Stimulated activated CD4-positive, alpha-beta T cell treated with anti-CD3 and anti-CD28 coated beads, Interleukin-2, amount 100 ng/mL, for 24 hours (primary cell): ENCODE measurements at regions not wholly inside any gene's neighbourhood (a gene's known extent, or its start where the extent isn't known, plus 50 kb on each side); places are given as distances from the start of the nearest gene placed in this dataset.
"Not testable (repeated sequence)": the region's sequence is repeated elsewhere in the genome, so short reads cannot be mapped to it uniquely, and the experiment has no call there.

Source experiments
- DNase-seq, 2 donors: peaks; one replicate each; pipeline ENCODE4 v3.0.0-alpha.2; 2020

DNA sequence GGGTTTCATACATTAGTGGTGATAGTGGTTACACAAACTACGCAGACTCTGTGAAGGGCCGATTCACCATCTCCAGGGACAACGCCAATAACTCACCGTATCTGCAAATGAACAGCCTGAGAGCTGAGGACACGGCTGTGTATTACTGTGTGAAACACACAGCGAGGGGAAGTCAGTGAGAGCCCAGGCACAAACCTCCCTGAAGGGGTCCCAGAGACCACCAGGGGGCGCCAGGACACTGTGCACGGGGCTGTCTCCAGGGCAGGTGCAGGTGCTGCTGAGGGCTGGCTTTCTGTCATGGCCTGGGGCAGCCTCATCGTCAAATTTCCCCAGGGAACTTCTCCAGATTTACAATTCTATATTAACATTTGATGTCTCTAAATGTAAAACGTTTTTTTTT lies 184.6 kb upstream of the TP53TG3C start:
- DNase-seq = peak; percentile 40 to 71

DNA sequence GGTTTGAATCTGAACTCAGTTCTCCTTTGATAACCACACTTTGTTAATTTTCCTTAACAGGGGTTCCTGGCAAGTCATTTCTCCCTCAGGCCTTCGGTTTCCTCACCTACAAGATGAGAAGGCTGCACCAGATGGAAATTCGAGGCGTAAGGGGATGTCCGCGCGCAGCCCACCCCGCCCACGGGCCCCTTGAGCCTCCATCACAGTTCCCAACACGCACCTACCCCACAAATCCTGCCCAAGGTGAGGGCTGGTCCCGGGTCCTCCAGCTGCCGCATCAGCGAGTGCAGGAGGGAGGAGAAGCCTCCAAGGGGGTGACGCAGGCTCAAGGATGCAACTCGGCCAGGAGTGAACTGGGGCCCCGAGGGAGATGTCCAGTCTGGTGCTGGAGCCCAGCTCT lies 166.9 kb upstream of the TP53TG3C start:
- not testable (repeated sequence) for DNase-seq

DNA sequence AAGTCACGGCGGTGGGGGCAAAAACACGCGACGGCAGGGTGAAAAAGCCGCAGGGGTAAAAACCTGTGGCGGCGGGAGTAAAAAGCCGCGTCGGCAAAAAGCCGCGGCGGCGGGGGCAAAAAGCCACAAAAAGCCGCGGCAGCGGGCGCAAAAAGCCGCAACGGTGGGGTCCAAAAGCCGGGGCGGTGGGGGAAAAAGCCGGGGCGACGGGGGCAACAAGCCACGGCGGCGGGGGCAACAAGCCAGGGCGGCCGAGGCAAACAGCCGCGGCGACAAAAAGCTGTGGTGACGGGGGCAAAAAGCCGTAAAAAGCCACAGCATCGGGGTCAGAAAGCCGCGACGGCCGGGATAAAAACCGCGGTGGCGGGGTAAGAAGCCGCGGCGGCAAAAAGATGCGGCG lies 166.1 kb upstream of the TP53TG3C start:
- not testable (repeated sequence) for DNase-seq

DNA sequence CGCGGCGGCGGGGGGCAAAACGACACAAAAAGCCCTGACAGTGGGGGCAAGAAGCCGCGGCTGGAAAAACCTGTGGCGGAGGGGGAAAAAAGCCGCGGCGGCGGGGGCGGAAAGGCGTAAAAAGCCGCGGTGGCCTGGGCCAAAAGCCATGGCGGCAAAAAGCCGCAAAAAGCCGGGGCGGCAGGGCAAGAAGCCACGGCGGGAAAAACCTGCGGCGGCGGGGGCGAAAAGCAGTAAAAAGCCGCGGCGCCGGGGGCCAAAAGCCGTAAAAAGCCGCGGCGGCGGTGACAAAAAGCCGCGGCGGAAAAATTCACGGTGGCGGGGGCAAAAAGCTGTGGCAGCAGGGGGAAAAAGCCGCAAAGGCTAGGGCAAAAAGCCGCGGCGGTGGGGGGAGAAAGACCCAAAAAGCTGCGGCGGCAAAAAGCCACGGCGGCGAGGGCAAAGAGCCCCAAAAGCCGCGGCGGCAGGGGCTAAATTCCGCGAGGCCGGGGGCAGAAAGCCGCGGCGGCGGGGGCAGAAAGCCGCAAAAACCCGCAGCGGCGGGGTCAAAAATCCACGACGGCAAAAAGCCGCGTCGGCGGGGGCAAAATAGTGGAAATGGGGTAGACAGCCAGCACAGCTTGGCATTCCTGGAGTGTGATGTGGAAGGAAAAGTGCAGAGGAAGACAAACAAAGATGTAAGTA lies 165.2 kb upstream of the TP53TG3C start:
- peak in 1 of 2 donors; percentile 28 for DNase-seq

DNA sequence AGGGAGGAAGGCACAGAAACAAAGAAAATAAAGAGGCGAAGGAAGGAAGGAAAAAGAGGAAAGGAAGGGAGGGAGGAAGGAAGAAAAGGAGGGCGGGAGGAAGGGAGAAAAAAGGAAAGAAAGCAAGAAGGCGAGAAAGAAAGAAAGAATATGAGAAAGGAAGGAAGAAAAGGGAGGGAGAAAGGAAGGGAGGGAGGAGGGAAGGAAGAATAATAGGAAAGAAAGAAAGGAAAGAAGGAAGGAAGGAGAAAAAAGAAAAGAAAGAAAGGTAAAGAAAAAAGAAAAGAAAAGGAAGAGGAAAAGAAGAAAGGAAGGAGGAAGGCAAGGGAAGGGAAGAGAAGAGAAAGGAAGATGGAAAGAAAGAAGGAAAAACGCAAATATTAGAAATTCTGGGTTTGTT lies 145.2 kb upstream of the TP53TG3C start:
- not testable (repeated sequence) for DNase-seq

DNA sequence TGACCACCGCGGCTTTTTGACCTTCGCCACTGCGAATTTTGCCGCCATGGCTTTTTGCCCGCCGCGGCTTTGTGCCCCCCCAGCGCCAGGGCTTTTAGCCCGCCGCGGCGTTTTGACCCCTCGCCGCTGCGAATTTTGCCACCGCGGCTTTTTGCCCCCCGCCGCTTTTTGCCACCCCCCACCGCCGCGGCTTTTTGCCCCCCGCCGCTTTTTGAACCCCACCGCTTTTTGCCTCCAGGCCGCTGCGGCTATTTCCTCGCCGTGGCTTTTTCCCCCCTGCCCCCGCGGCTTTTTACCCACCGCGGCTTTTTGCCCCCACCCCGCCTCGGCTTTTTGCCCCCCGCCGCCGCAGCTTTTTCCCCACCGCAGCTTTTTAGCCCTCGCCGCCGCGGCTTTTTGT lies 134.8 kb upstream of the TP53TG3C start:
- DNase-seq = no peak

DNA sequence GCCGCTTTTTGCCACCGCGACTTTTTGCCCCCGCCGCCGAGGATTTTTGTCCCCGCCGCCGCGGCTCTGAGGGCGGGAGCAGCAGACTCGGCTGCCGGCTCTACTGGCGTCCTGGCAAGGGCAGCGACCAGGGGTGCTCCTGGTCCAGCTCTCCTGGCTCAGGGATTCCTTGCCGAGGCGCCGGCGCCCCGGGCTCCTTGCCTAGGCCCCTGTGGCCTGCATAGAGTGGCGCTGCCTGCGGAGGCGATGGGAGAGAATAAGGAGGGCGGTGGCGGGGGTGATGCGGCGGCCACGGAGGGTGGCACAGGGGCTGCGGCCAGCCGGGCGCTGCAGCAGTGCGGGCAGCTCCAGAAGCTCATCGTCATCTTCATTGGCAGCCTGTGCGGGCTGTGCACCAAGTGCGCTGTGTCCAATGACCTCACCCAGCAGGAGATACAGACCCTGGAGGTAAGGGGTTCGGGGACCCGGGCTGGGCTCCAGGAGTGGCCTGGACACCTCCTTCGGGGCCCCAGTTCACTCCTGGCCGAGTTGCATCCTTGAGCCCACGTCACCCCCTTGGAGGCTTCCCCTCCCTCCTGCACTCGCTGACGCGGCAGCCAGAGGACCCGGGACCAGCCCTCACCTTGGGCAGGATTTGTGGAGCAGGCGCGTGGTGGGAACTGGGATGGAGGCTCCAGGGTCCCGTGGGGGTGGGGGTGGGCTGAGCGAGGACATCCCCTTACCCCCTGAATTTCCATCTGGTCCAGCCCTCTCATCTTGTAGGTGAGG lies 134.2 kb upstream of the TP53TG3C start:
- DNase-seq = not testable (repeated sequence)

DNA sequence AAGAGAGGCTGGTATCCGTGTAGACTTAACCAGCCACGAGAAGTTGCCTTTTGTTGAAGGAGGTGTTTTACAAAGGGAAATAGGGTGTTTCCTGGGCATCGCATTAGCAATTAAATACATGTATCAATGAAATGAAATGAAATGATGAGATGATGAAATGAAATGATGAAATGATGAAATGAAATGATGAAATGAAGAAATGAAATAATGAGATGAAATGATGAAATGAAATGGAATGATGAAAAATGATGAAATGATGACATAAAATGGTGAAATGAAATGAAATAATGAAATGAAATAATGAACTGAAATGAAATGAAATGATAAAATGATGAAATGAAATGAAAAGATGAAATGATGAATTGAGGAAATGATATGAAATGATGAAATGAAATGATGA lies 131.3 kb upstream of the TP53TG3C start:
- DNase-seq = not testable (repeated sequence)

DNA sequence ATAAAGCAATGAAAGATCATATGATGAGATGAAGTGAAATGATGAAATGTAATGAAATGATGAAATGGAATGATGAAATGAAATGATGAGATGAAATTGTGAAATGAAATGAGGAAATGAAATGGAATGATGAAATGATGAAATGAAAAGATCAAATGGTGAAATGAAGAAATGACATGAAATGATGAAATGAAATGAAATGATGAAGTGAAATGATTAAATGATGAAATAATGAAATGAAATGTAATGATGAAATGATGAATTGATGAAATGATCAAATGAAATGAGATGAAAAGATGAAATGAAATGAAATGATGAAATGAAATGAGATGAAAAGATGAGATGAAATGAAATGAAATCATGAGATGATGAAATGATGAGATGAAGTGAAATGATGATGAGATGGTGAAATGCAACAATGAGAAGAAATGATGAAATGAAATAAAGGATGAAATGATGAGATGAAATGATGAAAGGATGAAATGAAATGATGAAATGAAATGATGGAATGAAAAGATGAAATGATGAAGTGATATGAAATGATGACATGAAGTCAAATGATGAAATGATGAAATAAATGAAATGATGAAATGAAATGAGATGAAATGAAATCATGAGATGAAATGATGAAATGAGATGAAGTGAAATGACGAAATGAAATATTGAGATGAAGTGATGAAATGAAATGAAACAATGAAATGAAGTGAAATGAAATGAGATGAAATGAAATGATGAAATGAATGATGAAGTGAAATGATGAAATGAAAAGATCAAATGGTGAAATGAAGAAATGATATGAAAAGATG lies 130.5 kb upstream of the TP53TG3C start:
- DNase-seq = not testable (repeated sequence)

DNA sequence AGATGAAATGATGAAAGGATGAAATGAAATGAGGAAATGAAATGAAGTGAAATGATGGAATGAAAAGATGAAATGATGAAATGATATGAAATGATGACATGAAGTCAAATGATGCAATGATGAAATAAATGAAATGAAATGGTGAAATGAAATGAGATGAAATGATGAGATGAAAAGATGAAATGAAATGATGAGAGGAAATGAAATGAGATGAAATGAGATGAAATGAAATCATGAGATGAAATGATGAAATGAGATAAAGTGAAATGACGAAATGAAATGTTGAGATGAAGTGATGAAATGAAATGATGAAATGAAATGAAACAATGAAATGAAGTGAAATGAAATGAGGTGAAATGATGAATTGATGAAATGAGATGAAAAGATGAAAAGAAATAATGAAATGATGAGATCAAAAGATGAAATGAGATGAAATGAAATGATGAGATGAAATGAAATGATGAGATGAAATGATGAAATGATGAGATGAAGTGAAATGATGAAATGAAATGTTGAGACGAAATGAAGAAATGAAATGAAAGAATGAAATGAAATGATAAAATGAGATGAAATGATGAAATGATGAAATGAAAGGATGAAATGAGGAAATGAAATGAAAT lies 129.5 kb upstream of the TP53TG3C start:
- DNase-seq = not testable (repeated sequence)
